ENCODE measurements at regions not wholly inside any gene's neighbourhood (a gene's known extent, or its start where the extent isn't known, plus 50 kb on each side); places are given as distances from the start of the nearest gene placed in this dataset.
"Not testable (repeated sequence)": the region's sequence is repeated elsewhere in the genome, so short reads cannot be mapped to it uniquely, and the experiment has no call there.

- Mint-ChIP-seq H3K4me3 (no peak overlapping the region), H3K9me3 (peaks cover 31% of the 10 kb centered on the region), H3K27ac (no peak overlapping the region), H3K36me3 (ENCODE audit: low read depth) (no peaks in the 10 kb centered on the region), H3K4me1 (no peaks in the 10 kb centered on the region), H3K27me3 (ENCODE audit: low read depth, poor library complexity) (peaks cover 6% of the 10 kb centered on the region)
- TF ChIP-seq, protein P1, sequence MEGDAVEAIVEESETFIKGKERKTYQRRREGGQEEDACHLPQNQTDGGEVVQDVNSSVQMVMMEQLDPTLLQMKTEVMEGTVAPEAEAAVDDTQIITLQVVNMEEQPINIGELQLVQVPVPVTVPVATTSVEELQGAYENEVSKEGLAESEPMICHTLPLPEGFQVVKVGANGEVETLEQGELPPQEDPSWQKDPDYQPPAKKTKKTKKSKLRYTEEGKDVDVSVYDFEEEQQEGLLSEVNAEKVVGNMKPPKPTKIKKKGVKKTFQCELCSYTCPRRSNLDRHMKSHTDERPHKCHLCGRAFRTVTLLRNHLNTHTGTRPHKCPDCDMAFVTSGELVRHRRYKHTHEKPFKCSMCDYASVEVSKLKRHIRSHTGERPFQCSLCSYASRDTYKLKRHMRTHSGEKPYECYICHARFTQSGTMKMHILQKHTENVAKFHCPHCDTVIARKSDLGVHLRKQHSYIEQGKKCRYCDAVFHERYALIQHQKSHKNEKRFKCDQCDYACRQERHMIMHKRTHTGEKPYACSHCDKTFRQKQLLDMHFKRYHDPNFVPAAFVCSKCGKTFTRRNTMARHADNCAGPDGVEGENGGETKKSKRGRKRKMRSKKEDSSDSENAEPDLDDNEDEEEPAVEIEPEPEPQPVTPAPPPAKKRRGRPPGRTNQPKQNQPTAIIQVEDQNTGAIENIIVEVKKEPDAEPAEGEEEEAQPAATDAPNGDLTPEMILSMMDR (IDR thresholded peaks at IDR 0.05), result no peak
- DNase-seq, result no peak
These were observed 52.0 kb upstream of the CPM start for GRCh38 chr12:68984796-68985573.

DNA sequence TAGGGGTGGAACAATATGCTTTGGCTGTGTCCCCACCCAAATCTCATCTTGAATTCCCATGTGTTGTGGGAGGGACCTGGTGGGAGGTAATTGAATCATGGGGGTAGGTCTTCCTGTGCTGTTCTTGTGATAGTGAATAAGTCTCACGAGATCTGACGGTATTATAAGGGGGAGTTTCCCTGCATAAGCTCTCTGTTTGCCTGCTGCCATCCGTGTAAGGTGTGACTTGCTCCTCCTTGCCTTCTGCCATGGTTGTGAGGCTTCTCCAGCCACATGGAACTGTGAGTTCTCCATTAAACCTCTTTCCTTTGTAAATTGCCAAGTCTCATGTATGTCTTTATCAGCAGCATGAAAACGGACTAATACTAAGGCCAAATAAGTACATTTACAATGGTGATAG is 64.6 kb upstream of the CPM start:
- H3K4me3 Mint-ChIP-seq, H3K4me1 Mint-ChIP-seq: not testable (repeated sequence)
- peaks cover 49% of the 10 kb centered on the region for H3K9me3 Mint-ChIP-seq

GRCh38 chr12:68998041-68998440 is 65.1 kb upstream of the CPM start:
- Mint-ChIP-seq H3K36me3 (ENCODE audit: low read depth) (peaks cover 8% of the 10 kb centered on the region), H3K27me3 (ENCODE audit: low read depth, poor library complexity) (peaks cover 4% of the 10 kb centered on the region), H3K4me3 (no peak overlapping the region), H3K4me1 (peaks cover 7% of the 10 kb centered on the region), H3K27ac (no peak overlapping the region), H3K9me3 (peaks cover 47% of the 10 kb centered on the region)
- no peak for DNase-seq
- TF ChIP-seq, protein P1 (IDR thresholded peaks at IDR 0.05), result no peak

More for the DNA sequence above, 64.6 kb upstream of the CPM start:
- DNase-seq; H3K36me3 Mint-ChIP-seq (ENCODE audit: low read depth); H3K27ac Mint-ChIP-seq; H3K27me3 Mint-ChIP-seq (ENCODE audit: low read depth, poor library complexity): not testable (repeated sequence)

DNA sequence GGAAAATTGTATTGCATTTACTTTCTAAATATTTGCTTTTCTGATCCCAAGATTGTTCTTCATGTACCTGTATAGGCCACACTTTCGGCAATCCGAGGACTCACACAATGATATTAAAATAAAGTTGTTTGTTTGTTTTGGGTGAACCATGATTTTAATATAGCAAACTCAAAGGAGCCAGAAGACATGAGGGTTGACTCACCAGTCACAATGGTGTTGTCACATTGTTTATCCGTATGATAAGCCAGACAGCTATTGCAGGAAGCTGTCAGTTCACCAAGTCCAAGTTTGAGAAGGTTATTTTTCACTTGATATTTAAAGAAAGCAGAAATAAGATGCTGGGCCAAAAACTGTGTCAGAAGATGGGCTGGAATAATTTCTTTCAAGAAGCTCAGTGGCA is 67.1 kb upstream of the CPM start:
- no peak for DNase-seq
- H3K27me3 Mint-ChIP-seq (ENCODE audit: low read depth, poor library complexity), result no peaks in the 10 kb centered on the region
- TF ChIP-seq, protein P1 (IDR thresholded peaks at IDR 0.05), result no peak
- H3K9me3 Mint-ChIP-seq, result peaks cover 37% of the 10 kb centered on the region
- H3K4me3 Mint-ChIP-seq, result no peak overlapping the region
- H3K27ac Mint-ChIP-seq, result no peak overlapping the region
- H3K36me3 Mint-ChIP-seq (ENCODE audit: low read depth), result peaks cover 8% of the 10 kb centered on the region
- H3K4me1 Mint-ChIP-seq, result peaks cover 7% of the 10 kb centered on the region

GRCh38 chr12:69000540-69001243 is 67.7 kb upstream of the CPM start:
- Mint-ChIP-seq H3K27ac (peak overlapping the region; percentile 78), H3K9me3 (peaks cover 34% of the 10 kb centered on the region), H3K4me1 (peaks cover 7% of the 10 kb centered on the region), H3K27me3 (ENCODE audit: low read depth, poor library complexity) (no peaks in the 10 kb centered on the region), H3K36me3 (ENCODE audit: low read depth) (peaks cover 8% of the 10 kb centered on the region), H3K4me3 (no peak overlapping the region)
- no peak for DNase-seq
- TF ChIP-seq, protein P1 (IDR thresholded peaks at IDR 0.05), result no peak

GRCh38 chr12:69001251-69001650 is 68.3 kb upstream of the CPM start:
- Mint-ChIP-seq H3K4me1 (peaks cover 11% of the 10 kb centered on the region), H3K36me3 (ENCODE audit: low read depth) (peaks cover 8% of the 10 kb centered on the region), H3K27me3 (ENCODE audit: low read depth, poor library complexity) (no peaks in the 10 kb centered on the region), H3K27ac (peak overlapping the region; percentile 78), H3K4me3 (no peak overlapping the region), H3K9me3 (peaks cover 34% of the 10 kb centered on the region)
- no peak for DNase-seq
- TF ChIP-seq, protein P1 (IDR thresholded peaks at IDR 0.05), result no peak
